GM23338 (cell line): ENCODE measurements at regions not wholly inside any gene's neighbourhood (a gene's known extent, or its start where the extent isn't known, plus 50 kb on each side); places are given as distances from the start of the nearest gene placed in this dataset.

Experiments
- ATAC-seq: fragments of 200-7000 bp; cut with Tn5 transposase; 3 replicates; pipeline ENCODE4 v1.9.1; 2020
- DNase-seq: peaks from one replicate; pipeline ENCODE4 v3.0.0-alpha.2; 2015; ENCODE audit warnings: low spot score
- H2AFZ ChIP-seq: fragments of 200-600 bp; sonication (generic); 2 replicates; pipeline ENCODE4 v1.8.0; 2016; ENCODE audit warnings: antibody characterized with exemption, mild to moderate bottlenecking, moderate library complexity
- H3F3A ChIP-seq: fragments of 200-600 bp; sonication (generic); replicated peaks from 2 replicates; pipeline ENCODE4 v1.8.0; 2017; ENCODE audit warnings: antibody characterized with exemption, mixed run types, low read depth
- H3K27ac ChIP-seq: fragments of 200-600 bp; sonication (generic); 2 replicates; pipeline ENCODE4 v1.6.1; 2016; ENCODE audit warnings: low read depth
- H3K27me3 ChIP-seq: fragments of 200-600 bp; sonication (generic); 2 replicates; pipeline ENCODE4 v1.8.0; 2016; ENCODE audit warnings: mild to moderate bottlenecking, mixed run types, moderate library complexity; ENCODE audit not compliant: insufficient read depth
- H3K36me3 ChIP-seq: fragments of 200-600 bp; sonication (generic); 2 replicates; pipeline ENCODE4 v1.8.0; 2016; ENCODE audit warnings: mild to moderate bottlenecking; ENCODE audit not compliant: insufficient read depth
- H3K4me1 ChIP-seq: fragments of 200-600 bp; sonication (generic); 2 replicates; pipeline ENCODE4 v1.8.0; 2016; ENCODE audit warnings: mild to moderate bottlenecking, moderate library complexity; ENCODE audit not compliant: insufficient read depth
- H3K4me2 ChIP-seq: fragments of 200-600 bp; sonication (generic); 2 replicates; pipeline ENCODE4 v1.7.1; 2017; ENCODE audit warnings: mixed run types
- H3K4me3 ChIP-seq: fragments of 200-600 bp; sonication (generic); 2 replicates; pipeline ENCODE4 v1.6.1; 2016; ENCODE audit warnings: mixed run types
- H3K79me2 ChIP-seq: fragments of 200-600 bp; sonication (generic); replicated peaks from 2 replicates; pipeline ENCODE4 v1.8.0; 2017; ENCODE audit warnings: mild to moderate bottlenecking; ENCODE audit not compliant: insufficient read depth
- H3K9me2 ChIP-seq: fragments of 200-600 bp; sonication (generic); 2 replicates; pipeline ENCODE4 v1.8.0; 2017; ENCODE audit not compliant: insufficient read depth
- H4K20me1 ChIP-seq: fragments of 200-600 bp; sonication (generic); replicated peaks from 2 replicates; pipeline ENCODE4 v1.8.0; 2017; ENCODE audit warnings: mild to moderate bottlenecking; ENCODE audit not compliant: insufficient read depth
- H3K27ac Mint-ChIP-seq: 2 replicates; pipeline ENCODE4 v1.8.0; 2020; ENCODE audit warnings: inconsistent platforms, mild to moderate bottlenecking, moderate library complexity, mixed read lengths
- H3K27me3 Mint-ChIP-seq: 3 replicates; pipeline ENCODE4 v1.8.0; 2022; ENCODE audit warnings: low read depth, mild to moderate bottlenecking, moderate library complexity, mixed read lengths, inconsistent platforms; ENCODE audit not compliant: insufficient read depth, poor library complexity
- H3K36me3 Mint-ChIP-seq: 3 replicates; pipeline ENCODE4 v1.8.0; 2021; ENCODE audit warnings: low read depth, mild to moderate bottlenecking, inconsistent platforms, moderate library complexity, mixed read lengths
- H3K4me1 Mint-ChIP-seq: 3 replicates; pipeline ENCODE4 v1.8.0; 2020; ENCODE audit warnings: mild to moderate bottlenecking, inconsistent platforms, mixed read lengths
- H3K4me3 Mint-ChIP-seq: 3 replicates; pipeline ENCODE4 v1.8.0; 2021; ENCODE audit warnings: moderate library complexity, mild to moderate bottlenecking, inconsistent platforms, mixed read lengths
- H3K9me3 Mint-ChIP-seq: 3 replicates; pipeline ENCODE4 v1.8.0; 2020; ENCODE audit warnings: moderate library complexity, mild to moderate bottlenecking, inconsistent platforms, mixed read lengths
- CREB1 ChIP-seq: fragments of 250-450 bp; sonication (Bioruptor Pico); IDR thresholded peaks from 2 replicates; pipeline ENCODE4 v1.5.0; 2020; ENCODE audit warnings: low read depth, mild to moderate bottlenecking, moderate library complexity
- CTCF ChIP-seq, 2 experiments: fragments of 200-600 bp in 1 of 2; sonication (generic) in 1 of 2; conservative IDR thresholded peaks; 2 replicates each; pipeline versions ENCODE4 v1.5.1 to v1.6.1; 2016 to 2017; ENCODE audit warnings: antibody characterized with exemption in 2 of 2, low read depth in 2 of 2, mild to moderate bottlenecking in 2 of 2, moderate library complexity in 1 of 2
- ETS1 ChIP-seq: IDR thresholded peaks from 2 replicates; pipeline ENCODE4 v1.6.1; 2016; ENCODE audit warnings: antibody characterized with exemption
- EZH2 ChIP-seq: fragments of 200-600 bp; sonication (generic); IDR thresholded peaks from one replicate; pipeline ENCODE4 v1.8.0; 2017; ENCODE audit warnings: antibody characterized with exemption, mild to moderate bottlenecking, low read depth; ENCODE audit not compliant: unreplicated experiment
- EZH2phosphoT487 ChIP-seq: fragments of 200-600 bp; sonication (generic); IDR thresholded peaks from one replicate; pipeline ENCODE4 v1.8.1; 2018; ENCODE audit warnings: antibody characterized with exemption; ENCODE audit not compliant: unreplicated experiment
- JUNB ChIP-seq: IDR thresholded peaks from one replicate; pipeline ENCODE4 v1.6.1; 2016; ENCODE audit warnings: antibody characterized with exemption; ENCODE audit not compliant: unreplicated experiment
- NANOG ChIP-seq: IDR thresholded peaks from 2 replicates; pipeline ENCODE4 v1.6.1; 2016; ENCODE audit warnings: antibody characterized with exemption, borderline replicate concordance
- POLR2AphosphoS5 ChIP-seq: IDR thresholded peaks from 2 replicates; pipeline ENCODE4 v1.6.1; 2016; ENCODE audit warnings: antibody characterized with exemption, low read depth
- REST ChIP-seq: IDR thresholded peaks from one replicate; pipeline ENCODE4 v1.6.1; 2018; ENCODE audit warnings: antibody characterized with exemption; ENCODE audit not compliant: unreplicated experiment
- STAT1 ChIP-seq: IDR thresholded peaks from one replicate; pipeline ENCODE4 v1.6.1; 2016; ENCODE audit warnings: antibody characterized with exemption; ENCODE audit not compliant: unreplicated experiment
- ZNF114 ChIP-seq: fragments of 250-450 bp; sonication (Bioruptor Pico); IDR thresholded peaks from 2 replicates; pipeline ENCODE4 v1.5.0; 2020; ENCODE audit warnings: mild to moderate bottlenecking, moderate library complexity
- ZNF331 ChIP-seq: fragments of 250-450 bp; sonication (Bioruptor Pico); IDR thresholded peaks from 2 replicates; pipeline ENCODE4 v1.5.0; 2020; ENCODE audit warnings: low read depth, mild to moderate bottlenecking, moderate library complexity
- ZNF462 ChIP-seq: fragments of 250-450 bp; sonication (Bioruptor Pico); IDR thresholded peaks from 2 replicates; pipeline ENCODE4 v1.5.0; 2020; ENCODE audit warnings: mild to moderate bottlenecking, moderate library complexity

- Histone ChIP-seq H3K36me3 (no peaks in the 10 kb centered on the region), H3K4me1 (no peaks in the 10 kb centered on the region), H2AFZ (no peak overlapping the region), H3K27me3 (no peaks in the 10 kb centered on the region), H3K4me2 (no peak overlapping the region), H4K20me1 (no peaks in the 10 kb centered on the region), H3K4me3 (no peak overlapping the region), H3K79me2 (no peaks in the 10 kb centered on the region), H3K9me2 (no peaks in the 10 kb centered on the region), H3F3A (no peaks in the 10 kb centered on the region), H3K27ac (no peak overlapping the region)
- TF ChIP-seq REST (no peak), JUNB (no peak), CTCF (conservative IDR thresholded peaks at IDR 0.05; ENCODE audit: low read depth in 2 of 2) (no peak), ZNF331 (CRISPR knock-in tag) (no peak), EZH2phosphoT487 (no peak), CREB1 (CRISPR knock-in tag) (no peak), NANOG (no peak), ETS1 (no peak), ZNF462 (CRISPR knock-in tag) (no peak), EZH2 (no peak), STAT1 (no peak), POLR2AphosphoS5 (no peak), ZNF114 (CRISPR knock-in tag) (no peak)
- Mint-ChIP-seq H3K27ac (no peak overlapping the region), H3K27me3 (no peaks in the 10 kb centered on the region), H3K9me3 (no peaks in the 10 kb centered on the region), H3K4me3 (no peak overlapping the region), H3K4me1 (no peaks in the 10 kb centered on the region), H3K36me3 (no peaks in the 10 kb centered on the region)
- ATAC-seq, result no peak
- no peak for DNase-seq
Observed at GRCh38 chr6:9702914-9703313, 712.0 kb downstream of the TFAP2A start.
